A549 (cell line): ENCODE measurements at regions not wholly inside any gene's neighbourhood (a gene's known extent, or its start where the extent isn't known, plus 50 kb on each side); places are given as distances from the start of the nearest gene placed in this dataset.

Experiments used
- ATAC-seq, 2 experiments: fragments of 200-7000 bp in 1 of 2; fragments of >200 bp in 1 of 2; cut with Nextera tagmentation in 1 of 2; cut with Tn5 transposase in 1 of 2; 3 replicates each; pipeline versions ENCODE4 v1.8.0 to v1.9.1; 2018 to 2020; ENCODE audit warnings: mild to moderate bottlenecking in 1 of 2, moderate library complexity in 1 of 2
- CTCF ChIA-PET: fragments of 300-600 bp; sonication (Branson Sonifier 250); formaldehyde crosslinking; extraction: SDS; loops from one replicate; lab custom pipeline; 2021; ENCODE audit warnings: antibody characterized with exemption, inconsistent platforms; lab: Yijun Ruan, JAX
- POLR2A ChIA-PET: fragments of 350-600 bp; formaldehyde crosslinking; extraction: SDS; loops from one replicate; lab custom pipeline; 2021; ENCODE audit warnings: antibody characterized with exemption, inconsistent platforms; lab: Yijun Ruan, JAX
- DNase-seq, 2 experiments: peaks; one replicate each; pipeline versions ENCODE4 v3.0.0 to v3.0.0-alpha.2; 2011 to 2016; ENCODE audit warnings: low read depth in 1 of 2, low spot score in 1 of 2
- FAIRE-seq: peaks from 2 replicates; lab custom pipeline; 2011; peaks lifted over from hg19 to GRCh38; lab: Jason Lieb, UNC
- H3K27ac ChIP-seq, 2 experiments: fragments of >200 bp; sonication (Bioruptor Twin); formaldehyde crosslinking; 3 replicates each; pipeline ENCODE4 v1.5.1; 2016 to 2017
- H3K4me1 ChIP-seq: fragments of >200 bp; sonication (Bioruptor Twin); formaldehyde crosslinking; 3 replicates; pipeline ENCODE4 v1.6.1; 2016
- H3K4me2 ChIP-seq: fragments of >200 bp; sonication (Bioruptor Twin); formaldehyde crosslinking; 3 replicates; pipeline ENCODE4 v1.6.1; 2016
- H3K4me3 ChIP-seq: fragments of >200 bp; sonication (Bioruptor Twin); formaldehyde crosslinking; 3 replicates; pipeline ENCODE4 v1.5.1; 2016
- H3K9me3 ChIP-seq: fragments of >200 bp; sonication (Bioruptor Twin); formaldehyde crosslinking; 3 replicates; pipeline ENCODE4 v1.6.1; 2016
- BCL3 ChIP-seq: fragments of >200 bp; sonication (Bioruptor Twin); formaldehyde crosslinking; IDR thresholded peaks from 3 replicates; pipeline ENCODE4 v1.6.1; 2016
- BHLHE40 ChIP-seq: IDR thresholded peaks from 2 replicates; pipeline ENCODE4 v1.6.1; 2012; ENCODE audit warnings: low read depth, low read length, inconsistent platforms
- CBX2 ChIP-seq: fragments of 200-600 bp; sonication (generic); IDR thresholded peaks from 2 replicates; pipeline ENCODE4 v1.6.1; 2016; ENCODE audit warnings: low read depth, mild to moderate bottlenecking, borderline replicate concordance
- CBX8 ChIP-seq: fragments of 200-600 bp; sonication (generic); IDR thresholded peaks from 2 replicates; pipeline ENCODE4 v1.6.1; 2016
- CEBPB ChIP-seq, 2 experiments: fragments of >200 bp in 1 of 2; sonication (Bioruptor Twin) in 1 of 2; formaldehyde crosslinking in 1 of 2; IDR thresholded peaks; 2 replicates each; pipeline ENCODE4 v1.6.1; 2012 to 2016
- CHD4 ChIP-seq: fragments of 200-600 bp; sonication (generic); IDR thresholded peaks from 2 replicates; pipeline ENCODE4 v1.6.1; 2016; ENCODE audit warnings: antibody characterized with exemption, mild to moderate bottlenecking, borderline replicate concordance
- E2F6 ChIP-seq: IDR thresholded peaks from 2 replicates; pipeline ENCODE4 v1.6.1; 2012; ENCODE audit warnings: low read depth, borderline replicate concordance
- ESRRA ChIP-seq: fragments of 150-350 bp; IDR thresholded peaks from 2 replicates; pipeline ENCODE4 v1.6.1; 2014; ENCODE audit warnings: mild to moderate bottlenecking, low read length, borderline replicate concordance
- FOXS1 ChIP-seq: fragments of 250-450 bp; sonication (Bioruptor Pico); IDR thresholded peaks from 2 replicates; pipeline ENCODE4 v1.5.0; 2020; ENCODE audit warnings: mild to moderate bottlenecking, moderate library complexity
- HDAC2 ChIP-seq: fragments of 200-600 bp; sonication (generic); IDR thresholded peaks from 2 replicates; pipeline ENCODE4 v1.6.1; 2016
- HEYL ChIP-seq: fragments of 250-450 bp; sonication (Bioruptor Pico); IDR thresholded peaks from 2 replicates; pipeline ENCODE4 v1.8.0; 2021; ENCODE audit warnings: mild to moderate bottlenecking, moderate library complexity
- HOXA7 ChIP-seq: fragments of 250-450 bp; sonication (Bioruptor Pico); IDR thresholded peaks from 2 replicates; pipeline ENCODE4 v1.5.0; 2020; ENCODE audit warnings: mild to moderate bottlenecking, moderate library complexity
- HOXB13 ChIP-seq: fragments of 250-450 bp; sonication (Bioruptor Pico); IDR thresholded peaks from 2 replicates; pipeline ENCODE4 v1.5.0; 2020; ENCODE audit warnings: low read depth, mild to moderate bottlenecking, moderate library complexity
- JUN ChIP-seq, 2 experiments: fragments of >200 bp; sonication (Bioruptor Twin); formaldehyde crosslinking; IDR thresholded peaks; 2 replicates in 1 of 2; 3 replicates in 1 of 2; pipeline ENCODE4 v1.6.1; 2016 to 2017
- KDM1A ChIP-seq: fragments of 200-600 bp; sonication (generic); IDR thresholded peaks from 2 replicates; pipeline ENCODE4 v1.6.1; 2016; ENCODE audit warnings: low read depth, mild to moderate bottlenecking
- MAZ ChIP-seq: fragments of 150-350 bp; IDR thresholded peaks from 2 replicates; pipeline ENCODE4 v1.6.1; 2014; ENCODE audit warnings: antibody characterized with exemption, low read depth, low read length, borderline replicate concordance
- MYC ChIP-seq: IDR thresholded peaks from 2 replicates; pipeline ENCODE4 v1.6.1; 2012; ENCODE audit warnings: mild to moderate bottlenecking, inconsistent platforms, low read length, improper control_type of control experiment, borderline replicate concordance
- NPAS2 ChIP-seq: fragments of 250-450 bp; sonication (Bioruptor Pico); IDR thresholded peaks from 2 replicates; pipeline ENCODE4 v1.8.0; 2022; ENCODE audit warnings: mild to moderate bottlenecking, moderate library complexity, borderline replicate concordance
- NR3C1 ChIP-seq: fragments of >200 bp; sonication (Bioruptor Twin); formaldehyde crosslinking; IDR thresholded peaks from 3 replicates; pipeline ENCODE4 v1.6.1; 2017
- PHF8 ChIP-seq: fragments of 200-600 bp; sonication (generic); IDR thresholded peaks from 2 replicates; pipeline ENCODE4 v1.6.1; 2016; ENCODE audit warnings: low read depth, mild to moderate bottlenecking, antibody characterized with exemption, moderate library complexity, borderline replicate concordance
- POLR2A ChIP-seq: IDR thresholded peaks from 2 replicates; pipeline ENCODE4 v1.6.1; 2012; ENCODE audit warnings: mild to moderate bottlenecking, low read length
- POLR2AphosphoS2 ChIP-seq: conservative IDR thresholded peaks from 2 replicates; pipeline ENCODE4 v1.6.1; 2012; ENCODE audit warnings: low read length, improper control_type of control experiment, inconsistent platforms
- RARB ChIP-seq: fragments of 250-450 bp; sonication (Bioruptor Pico); IDR thresholded peaks from 2 replicates; pipeline ENCODE4 v1.8.0; 2021; ENCODE audit warnings: mild to moderate bottlenecking, moderate library complexity
- RCOR1 ChIP-seq: fragments of 150-350 bp; IDR thresholded peaks from 2 replicates; pipeline ENCODE4 v1.6.1; 2014; ENCODE audit warnings: antibody characterized with exemption, low read length, low read depth
- SMC3 ChIP-seq: fragments of >200 bp; sonication (Bioruptor Twin); formaldehyde crosslinking; IDR thresholded peaks from 3 replicates; pipeline ENCODE4 v1.6.1; 2018; ENCODE audit warnings: inconsistent platforms
- TP53 ChIP-seq: fragments of 250-450 bp; sonication (Bioruptor Pico); IDR thresholded peaks from 2 replicates; pipeline ENCODE4 v1.5.0; 2021; ENCODE audit warnings: mild to moderate bottlenecking, moderate library complexity
- USF2 ChIP-seq: fragments of 450-650 bp; IDR thresholded peaks from 2 replicates; pipeline ENCODE4 v1.6.1; 2014; ENCODE audit warnings: antibody characterized with exemption
- ZC3H11A ChIP-seq: fragments of 450-650 bp; IDR thresholded peaks from 2 replicates; pipeline ENCODE4 v1.6.1; 2014; ENCODE audit warnings: antibody characterized with exemption, mild to moderate bottlenecking
- ZFP36 ChIP-seq: fragments of 450-650 bp; IDR thresholded peaks from 2 replicates; pipeline ENCODE4 v1.6.1; 2014; ENCODE audit warnings: borderline replicate concordance; ENCODE audit not compliant: partially characterized antibody
- ZNF302 ChIP-seq: fragments of 250-450 bp; sonication (Bioruptor Pico); IDR thresholded peaks from 2 replicates; pipeline ENCODE4 v1.9.0; 2021; ENCODE audit warnings: inconsistent platforms, mild to moderate bottlenecking, moderate library complexity
- ZSCAN20 ChIP-seq: fragments of 250-450 bp; sonication (Bioruptor Pico); IDR thresholded peaks from 2 replicates; pipeline ENCODE4 v1.8.0; 2022; ENCODE audit warnings: mild to moderate bottlenecking, moderate library complexity
- WGBS: methylation state at CpG from one replicate; pipeline ENCODE4 v1.1.6; 2017; ENCODE audit errors: missing lambda C conversion rate; 5-methylcytosine and 5-hydroxymethylcytosine counted together

- no peaks in the 10 kb centered on the region for H3K4me1 ChIP-seq
- POLR2A ChIA-PET, result no interaction called here
- H3K27ac ChIP-seq, result no peak overlapping the region
- CTCF ChIA-PET, result no interaction called here
- no peak for DNase-seq
- no peak overlapping the region for H3K4me2 ChIP-seq
- no peak for ATAC-seq
- no peak overlapping the region for H3K4me3 ChIP-seq
- no peak for FAIRE-seq
- 38% methylated on average over 7 of the region's 28 CpGs for WGBS
- TF ChIP-seq FOXS1 (CRISPR knock-in tag), result no peak
- no peak for TF ChIP-seq CBX2
- TF ChIP-seq JUN (IDR thresholded peaks at IDR 0.05), result no peak
- TF ChIP-seq CBX8, result no peak
- no peak for TF ChIP-seq SMC3
- no peak for TF ChIP-seq PHF8
- no peak for TF ChIP-seq MAZ
- no peak for TF ChIP-seq NR3C1
- no peak for TF ChIP-seq RARB
- TF ChIP-seq HOXA7 (CRISPR knock-in tag), result no peak
- no peak for TF ChIP-seq HDAC2
- TF ChIP-seq USF2, result no peak
- TF ChIP-seq POLR2A, result no peak
- TF ChIP-seq BHLHE40, result no peak
- no peak for TF ChIP-seq E2F6
- no peak for TF ChIP-seq POLR2AphosphoS2
- TF ChIP-seq TP53 (CRISPR knock-in tag), result no peak
- no peak for TF ChIP-seq ZFP36
- TF ChIP-seq ZC3H11A, result no peak
- no peak for TF ChIP-seq BCL3
- no peaks in the 10 kb centered on the region for H3K9me3 ChIP-seq
Measured at GRCh38 chr4:165799384-165799815, 73.6 kb upstream of the TLL1 start.

GRCh38 chr4:165802452-165802851, 70.6 kb upstream of the TLL1 start:
- no peaks in the 10 kb centered on the region for H3K9me3 ChIP-seq
- DNase-seq (no peak), FAIRE-seq (no peak), ATAC-seq (no peak)
- H3K4me1 ChIP-seq, result no peaks in the 10 kb centered on the region
- TF ChIP-seq MYC, result no peak
- TF ChIP-seq ESRRA, result no peak
- no peak for TF ChIP-seq POLR2A
- no peak for TF ChIP-seq NR3C1
- no peak for TF ChIP-seq CBX8
- no peak for TF ChIP-seq HOXA7 (CRISPR knock-in tag)
- TF ChIP-seq CHD4, result no peak
- no peak for TF ChIP-seq MAZ
- no peak for TF ChIP-seq NPAS2 (CRISPR knock-in tag)
- TF ChIP-seq ZNF302, result no peak
- no peak for TF ChIP-seq CEBPB (IDR thresholded peaks at IDR 0.05)
- TF ChIP-seq ZSCAN20 (CRISPR knock-in tag), result no peak
- TF ChIP-seq USF2, result no peak
- no peak for TF ChIP-seq RCOR1
- no peak for TF ChIP-seq HOXB13 (CRISPR knock-in tag)
- no peak for TF ChIP-seq KDM1A
- no peak for TF ChIP-seq HEYL
- no peak overlapping the region for H3K4me2 ChIP-seq
- H3K4me3 ChIP-seq, result no peak overlapping the region
- no peak overlapping the region for H3K27ac ChIP-seq
- ChIA-PET POLR2A (no interaction called here), CTCF (no interaction called here)
- WGBS, result 31% methylated on average over 2 of the region's 2 CpGs
